Stimulated activated naive CD8-positive, alpha-beta T cell treated with anti-CD3 and anti-CD28 coated beads, Interleukin-15, amount 100 ng/mL, for 72 hours (primary cell): ENCODE measurements at regions not wholly inside any gene's neighbourhood (a gene's known extent, or its start where the extent isn't known, plus 50 kb on each side); places are given as distances from the start of the nearest gene placed in this dataset.

Experiments used
- ATAC-seq: fragments of 150-1000 bp; cut with Tn5 transposase; 2 replicates; pipeline ENCODE4 v1.10.0; 2021; ENCODE audit warnings: mild to moderate bottlenecking, moderate library complexity
- DNase-seq, 2 donors: peaks; one replicate each; pipeline ENCODE4 v3.0.0; 2021 to 2022
- H3K27ac Mint-ChIP-seq, 2 donors: one replicate each; pipeline ENCODE4 v1.8.0; 2022; ENCODE audit warnings: mild to moderate bottlenecking in 2 of 2, mixed read lengths in 2 of 2, moderate library complexity in 2 of 2
- H3K27me3 Mint-ChIP-seq: one replicate; pipeline ENCODE4 v1.8.0; 2022; ENCODE audit warnings: mixed read lengths
- H3K4me1 Mint-ChIP-seq: one replicate; pipeline ENCODE4 v1.8.0; 2022; ENCODE audit warnings: mild to moderate bottlenecking, mixed read lengths
- H3K4me3 Mint-ChIP-seq, 2 donors: one replicate each; pipeline ENCODE4 v1.8.0; 2022; ENCODE audit warnings: mild to moderate bottlenecking in 2 of 2, mixed read lengths in 2 of 2, moderate library complexity in 1 of 2
- H3K9me3 Mint-ChIP-seq, 2 donors: one replicate each; pipeline ENCODE4 v1.8.0; 2022; ENCODE audit warnings: mixed read lengths in 2 of 2

GRCh38 chr5:158524070-158524469, 575.6 kb downstream of the EBF1 start:
- Mint-ChIP-seq H3K4me3 (no peak overlapping the region), H3K27ac (no peak overlapping the region), H3K4me1 (no peaks in the 10 kb centered on the region), H3K9me3 (no peaks in the 10 kb centered on the region), H3K27me3 (no peaks in the 10 kb centered on the region)
- ATAC-seq (no peak), DNase-seq (no peak)

DNA sequence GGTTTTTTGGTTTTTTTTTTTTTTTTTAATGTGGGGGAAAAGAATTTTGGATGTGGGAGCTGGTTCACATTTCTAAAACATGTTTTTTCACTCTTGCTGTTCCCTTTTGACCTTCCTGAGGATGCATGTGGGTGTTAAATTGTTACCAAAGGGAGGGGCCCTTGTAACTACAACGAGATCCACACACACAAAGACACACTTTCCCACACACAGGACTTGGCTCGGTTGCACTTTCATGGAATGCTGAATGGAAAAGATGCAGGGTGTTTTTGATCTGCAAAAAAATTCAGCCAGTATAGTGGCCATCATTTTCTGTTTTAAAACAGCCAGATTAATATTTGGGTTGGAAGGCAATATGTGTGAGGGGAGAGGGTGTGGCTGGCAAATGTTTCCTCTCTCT, 576.9 kb downstream of the EBF1 start:
- Mint-ChIP-seq H3K9me3 (no peaks in the 10 kb centered on the region), H3K4me3 (no peak overlapping the region), H3K27ac (peak overlapping the region in 1 of 2 donors; percentile 54), H3K4me1 (no peaks in the 10 kb centered on the region), H3K27me3 (no peaks in the 10 kb centered on the region)
- ATAC-seq (no peak), DNase-seq (no peak)

GRCh38 chr5:158521995-158522394, 577.7 kb downstream of the EBF1 start:
- ATAC-seq (no peak), DNase-seq (no peak)
- Mint-ChIP-seq H3K4me1 (no peaks in the 10 kb centered on the region), H3K27me3 (no peaks in the 10 kb centered on the region), H3K4me3 (no peak overlapping the region), H3K27ac (no peak overlapping the region), H3K9me3 (no peaks in the 10 kb centered on the region)

GRCh38 chr5:158519433-158520021, 580.2 kb downstream of the EBF1 start:
- DNase-seq (no peak), ATAC-seq (no peak)
- Mint-ChIP-seq H3K27me3 (no peaks in the 10 kb centered on the region), H3K4me3 (no peak overlapping the region), H3K27ac (no peak overlapping the region), H3K9me3 (no peaks in the 10 kb centered on the region), H3K4me1 (peaks cover 3% of the 10 kb centered on the region)

DNA sequence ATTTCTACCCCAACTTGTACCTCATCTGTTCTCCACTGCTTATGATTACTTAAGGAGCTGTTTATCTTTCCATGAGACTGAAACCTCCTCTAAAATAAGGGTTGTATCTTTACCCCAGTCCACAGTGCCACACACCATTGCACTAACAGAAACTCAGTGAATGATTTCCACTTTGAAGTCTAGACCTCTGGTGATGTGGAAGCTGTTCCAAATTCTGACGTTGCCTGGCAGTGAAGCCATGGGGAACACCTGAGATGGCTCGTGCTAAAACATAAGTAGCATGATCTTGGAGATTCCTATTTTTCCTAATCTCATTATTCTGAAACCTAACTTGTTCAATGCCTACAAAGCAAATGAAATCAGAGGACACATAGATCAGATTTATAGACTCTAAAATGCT, 583.2 kb downstream of the EBF1 start:
- no peaks in the 10 kb centered on the region for H3K9me3 Mint-ChIP-seq
- no peak overlapping the region for H3K4me3 Mint-ChIP-seq
- no peaks in the 10 kb centered on the region for H3K27me3 Mint-ChIP-seq
- no peak for ATAC-seq
- no peak for DNase-seq
- H3K27ac Mint-ChIP-seq, result no peak overlapping the region
- H3K4me1 Mint-ChIP-seq, result peaks cover 24% of the 10 kb centered on the region

DNA sequence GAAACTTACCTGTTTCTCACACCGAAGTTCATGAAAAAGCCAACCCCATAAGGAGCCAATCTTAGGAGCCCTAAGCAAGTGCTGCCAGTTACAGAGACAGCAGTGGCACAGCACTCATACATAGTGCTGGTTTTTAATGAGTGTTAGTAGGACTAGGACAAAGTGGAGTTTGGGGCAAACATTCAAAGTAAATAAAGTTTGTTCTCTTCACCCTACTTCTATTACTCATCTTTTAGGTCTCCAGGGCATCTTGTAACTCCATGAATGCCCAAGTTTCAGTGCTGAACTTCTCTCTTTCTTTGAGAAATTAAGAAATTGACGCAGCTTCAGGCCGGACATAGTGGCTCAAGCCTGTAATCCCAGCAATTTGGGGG, 584.7 kb downstream of the EBF1 start:
- no peak overlapping the region for H3K4me3 Mint-ChIP-seq
- no peaks in the 10 kb centered on the region for H3K27me3 Mint-ChIP-seq
- H3K27ac Mint-ChIP-seq, result no peak overlapping the region
- no peaks in the 10 kb centered on the region for H3K9me3 Mint-ChIP-seq
- ATAC-seq (no peak), DNase-seq (no peak)
- peaks cover 29% of the 10 kb centered on the region for H3K4me1 Mint-ChIP-seq

- peak; percentile 52 for ATAC-seq
- Mint-ChIP-seq H3K4me3 (peak overlapping the region; percentile 2 to 34), H3K4me1 (peaks cover 29% of the 10 kb centered on the region), H3K9me3 (no peaks in the 10 kb centered on the region), H3K27me3 (no peaks in the 10 kb centered on the region), H3K27ac (peak overlapping the region in 1 of 2 donors; percentile 61)
- DNase-seq, result no peak
These were observed 585.3 kb downstream of the EBF1 start for GRCh38 chr5:158514319-158514985.

- DNase-seq (no peak), ATAC-seq (peak; percentile 39)
- Mint-ChIP-seq H3K9me3 (no peaks in the 10 kb centered on the region), H3K4me3 (peak overlapping the region; percentile 60 to 69), H3K27me3 (no peaks in the 10 kb centered on the region), H3K27ac (peak overlapping the region; percentile 74 to 80), H3K4me1 (peaks cover 29% of the 10 kb centered on the region)
These were observed 586.0 kb downstream of the EBF1 start for GRCh38 chr5:158513490-158514318.

DNA sequence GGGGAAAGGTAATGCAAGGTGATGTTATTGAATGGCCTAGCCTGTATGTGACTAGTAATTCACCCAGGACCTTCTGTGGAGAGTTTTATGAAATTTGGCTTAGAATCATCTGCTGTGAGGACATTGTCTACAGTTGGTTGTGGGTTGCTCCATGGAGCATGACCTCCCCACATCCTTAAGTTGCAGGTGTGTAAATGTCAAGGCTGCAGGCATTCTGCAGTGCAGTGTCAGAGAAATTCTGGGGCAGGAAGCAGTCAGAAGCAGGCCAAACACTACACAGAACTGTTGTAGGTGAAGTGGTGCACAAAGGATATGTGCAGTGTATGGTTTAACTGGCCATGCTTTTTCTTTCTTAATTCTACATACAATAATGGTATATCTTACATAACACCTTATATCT, 588.3 kb downstream of the EBF1 start:
- H3K4me1 Mint-ChIP-seq, result peaks cover 29% of the 10 kb centered on the region
- ATAC-seq, result peak; percentile 19
- peaks cover 8 to 9% of the 10 kb centered on the region in 2 donors for H3K9me3 Mint-ChIP-seq
- H3K27me3 Mint-ChIP-seq, result no peaks in the 10 kb centered on the region
- DNase-seq, result no peak
- no peak overlapping the region for H3K4me3 Mint-ChIP-seq
- H3K27ac Mint-ChIP-seq, result no peak overlapping the region

DNA sequence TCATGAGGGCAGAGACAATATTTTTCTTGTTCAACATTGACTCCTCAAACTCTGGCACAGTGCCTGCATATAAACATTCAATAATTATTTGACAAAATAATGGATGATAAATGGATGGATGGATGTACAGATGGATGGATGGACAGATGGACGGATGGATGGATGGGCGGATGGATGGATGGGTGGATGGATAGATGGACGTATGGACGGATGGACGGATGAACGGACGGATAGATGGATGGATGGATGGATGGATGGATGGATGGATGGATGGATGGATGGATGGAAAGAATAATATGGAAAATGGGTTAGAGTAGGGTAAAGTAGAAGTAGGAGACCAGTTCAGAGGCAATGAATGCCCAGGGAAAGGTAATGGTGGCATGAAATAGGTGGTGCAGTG, 589.2 kb downstream of the EBF1 start:
- Mint-ChIP-seq H3K9me3 (peaks cover 16 to 18% of the 10 kb centered on the region in 2 donors), H3K27me3 (no peaks in the 10 kb centered on the region), H3K4me1 (peaks cover 29% of the 10 kb centered on the region), H3K4me3 (no peak overlapping the region), H3K27ac (no peak overlapping the region)
- DNase-seq, result no peak
- ATAC-seq, result no peak

GRCh38 chr5:158506648-158507047, 593.1 kb downstream of the EBF1 start:
- ATAC-seq (no peak), DNase-seq (no peak)
- Mint-ChIP-seq H3K4me3 (no peak overlapping the region), H3K9me3 (peaks cover 23 to 27% of the 10 kb centered on the region in 2 donors), H3K4me1 (peaks cover 6% of the 10 kb centered on the region), H3K27ac (no peak overlapping the region), H3K27me3 (no peaks in the 10 kb centered on the region)

- no peak overlapping the region for H3K27ac Mint-ChIP-seq
- peaks cover 23 to 27% of the 10 kb centered on the region in 2 donors for H3K9me3 Mint-ChIP-seq
- H3K27me3 Mint-ChIP-seq, result no peaks in the 10 kb centered on the region
- H3K4me1 Mint-ChIP-seq, result no peaks in the 10 kb centered on the region
- DNase-seq, result no peak
- no peak overlapping the region for H3K4me3 Mint-ChIP-seq
- ATAC-seq, result no peak
These were observed 597.0 kb downstream of the EBF1 start for GRCh38 chr5:158502686-158503085.

GRCh38 chr5:158499892-158500418, 599.8 kb downstream of the EBF1 start:
- H3K9me3 Mint-ChIP-seq, result peaks cover 1 to 3% of the 10 kb centered on the region in 2 donors
- no peak overlapping the region for H3K27ac Mint-ChIP-seq
- H3K4me3 Mint-ChIP-seq, result no peak overlapping the region
- no peak for ATAC-seq
- H3K4me1 Mint-ChIP-seq, result no peaks in the 10 kb centered on the region
- DNase-seq, result no peak
- H3K27me3 Mint-ChIP-seq, result no peaks in the 10 kb centered on the region

DNA sequence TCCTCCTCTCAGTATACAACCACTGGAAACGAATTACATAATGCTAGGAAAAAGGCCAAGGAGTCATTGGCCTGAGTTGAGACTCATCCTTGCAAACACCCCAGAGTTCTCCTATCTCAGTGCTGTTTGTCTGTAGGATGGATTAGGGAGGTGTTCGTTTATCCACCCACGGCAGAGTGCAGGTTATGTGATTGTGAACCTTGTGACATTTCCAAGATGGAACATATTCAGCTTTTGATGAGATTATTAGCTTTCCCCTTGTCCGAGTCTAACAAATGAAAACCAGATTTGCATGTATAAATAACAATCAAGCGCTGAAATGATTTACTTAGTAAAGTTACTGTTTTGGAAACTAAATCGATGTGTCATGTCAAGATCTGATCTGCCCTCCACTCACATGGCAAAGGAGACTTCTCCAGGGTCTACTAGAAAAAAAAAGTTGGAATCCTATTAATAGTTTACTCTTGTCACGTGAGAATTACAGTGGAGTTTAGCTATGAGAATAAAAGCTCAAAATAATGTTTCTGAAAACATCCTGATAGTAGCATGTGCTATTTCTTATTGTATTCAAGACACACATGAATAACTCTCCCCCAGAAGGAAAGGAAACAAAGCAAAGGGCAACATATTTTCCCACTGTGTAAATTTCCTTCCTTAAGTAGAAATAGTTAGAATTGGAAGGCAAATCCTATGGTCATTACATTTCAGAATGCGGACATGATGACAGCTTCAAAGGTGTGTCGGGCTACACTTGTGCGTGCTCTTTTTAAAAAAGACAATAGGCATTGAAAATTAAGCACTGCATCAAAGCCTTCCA, 600.4 kb downstream of the EBF1 start:
- no peak overlapping the region for H3K4me3 Mint-ChIP-seq
- no peaks in the 10 kb centered on the region for H3K9me3 Mint-ChIP-seq
- no peaks in the 10 kb centered on the region for H3K27me3 Mint-ChIP-seq
- DNase-seq, result no peak
- no peak for ATAC-seq
- H3K27ac Mint-ChIP-seq, result no peak overlapping the region
- H3K4me1 Mint-ChIP-seq, result no peaks in the 10 kb centered on the region

DNA sequence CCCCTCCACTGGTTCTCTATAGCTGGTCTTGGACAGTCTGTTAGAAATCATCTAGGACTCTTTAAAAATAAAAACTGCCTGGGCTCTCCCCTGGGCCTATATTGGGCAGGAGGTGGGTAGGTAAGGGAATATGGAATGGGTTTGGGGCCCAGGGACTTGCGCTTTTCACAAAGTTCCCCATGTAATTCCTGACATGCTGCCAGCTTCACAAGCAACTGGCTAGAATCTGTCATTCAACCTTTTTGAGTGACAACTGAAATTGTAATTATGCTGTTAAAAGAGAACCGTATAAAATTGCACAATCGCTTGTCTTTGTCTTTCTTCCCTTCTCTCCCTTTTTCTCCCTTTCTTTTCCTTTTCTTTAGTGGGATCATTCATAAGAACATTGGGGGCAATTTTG, 603.1 kb downstream of the EBF1 start:
- no peak overlapping the region for H3K27ac Mint-ChIP-seq
- no peaks in the 10 kb centered on the region for H3K9me3 Mint-ChIP-seq
- DNase-seq (no peak), ATAC-seq (no peak)
- no peaks in the 10 kb centered on the region for H3K27me3 Mint-ChIP-seq
- H3K4me1 Mint-ChIP-seq, result no peaks in the 10 kb centered on the region
- H3K4me3 Mint-ChIP-seq, result no peak overlapping the region
